ENCODE measurements at regions not wholly inside any gene's neighbourhood (a gene's known extent, or its start where the extent isn't known, plus 50 kb on each side); places are given as distances from the start of the nearest gene placed in this dataset.

DNA sequence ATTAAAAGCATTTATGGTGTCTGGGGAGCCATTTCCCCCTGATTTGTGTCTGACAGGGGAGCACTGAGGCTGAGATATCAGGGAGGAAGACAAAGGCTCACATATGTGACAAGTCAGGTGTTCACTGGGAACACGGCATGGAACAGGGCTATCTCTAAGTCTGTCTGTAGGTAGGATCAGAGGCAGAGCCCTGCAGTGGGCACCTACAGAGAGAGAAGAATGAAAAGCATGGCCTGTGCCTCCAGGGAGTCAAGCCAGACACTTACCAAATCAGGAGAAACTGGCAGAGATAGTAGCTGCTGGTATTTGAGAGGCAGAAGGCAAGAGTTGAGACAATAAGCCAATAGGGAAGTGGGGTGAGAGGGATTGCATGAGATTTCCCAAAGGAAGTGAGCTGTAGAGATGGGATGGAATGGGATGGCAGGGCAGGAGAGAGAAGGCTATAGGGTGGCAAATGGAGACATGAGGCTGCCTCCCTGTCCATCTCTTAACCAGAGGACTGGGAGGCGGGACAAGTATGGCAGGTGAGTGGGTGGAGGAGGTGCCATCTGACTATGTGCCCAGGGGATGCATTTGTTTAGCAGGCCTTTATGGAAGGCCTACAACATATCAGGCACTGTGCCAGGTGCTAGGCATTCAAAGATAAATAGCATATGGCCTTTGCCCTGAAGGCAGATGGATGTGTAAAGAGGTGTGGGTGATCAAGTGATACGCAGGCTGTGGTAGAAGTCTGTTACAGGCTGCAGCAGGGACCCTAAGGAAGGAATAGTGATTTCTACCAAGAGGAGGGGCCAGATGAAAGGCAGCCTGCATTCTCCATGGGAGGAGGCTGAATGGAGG lies 136.2 kb upstream of the IPO9 start:
- Histone ChIP-seq H3K4me2 (ENCODE audit: low read length) (no peak overlapping the region), H3K4me1 (ENCODE audit: insufficient read depth, low read length, poor library complexity, severe bottlenecking) (no peaks in the 10 kb centered on the region), H4K20me1 (ENCODE audit: insufficient read depth, low read length) (no peaks in the 10 kb centered on the region), H3K4me3 (ENCODE audit: low read depth, low read length, poor library complexity, severe bottlenecking) (no peak overlapping the region), H3K9me2 (ENCODE audit: insufficient read depth, low read length) (no peaks in the 10 kb centered on the region), H3K79me2 (ENCODE audit: insufficient read depth, low read depth, low read length) (no peaks in the 10 kb centered on the region), H3K36me3 (ENCODE audit: insufficient read depth, low read length) (no peaks in the 10 kb centered on the region), H2AFZ (ENCODE audit: low read length) (no peak overlapping the region), H3K9me3 (ENCODE audit: low read length) (no peaks in the 10 kb centered on the region), H3K27ac (ENCODE audit: low read depth, low read length, poor library complexity, severe bottlenecking) (no peak overlapping the region)
- CTCF ChIA-PET (ENCODE audit: unreplicated experiment): no interaction called here
- POLR2A ChIA-PET: no interaction called here
- no TSS peak for BruUV-seq (replicated peaks)
- no peak for DNase-seq (ENCODE audit: low spot score)
- TF ChIP-seq EZH2phosphoT487 (IDR thresholded peaks at IDR 0.05; ENCODE audit: borderline replicate concordance, low read depth, low read length) (no peak), CTCF (conservative IDR thresholded peaks at IDR 0.05; ENCODE audit: low read length) (no peak)
- intact Hi-C loops (cut with micrococcal nuclease; ENCODE audit: unreplicated experiment): no loop called here

GRCh38 chr1:201693890-201694607 lies 134.9 kb upstream of the IPO9 start:
- ChIA-PET POLR2A (no interaction called here), CTCF (ENCODE audit: unreplicated experiment) (no interaction called here)
- Histone ChIP-seq H3K79me2 (ENCODE audit: insufficient read depth, low read depth, low read length) (no peaks in the 10 kb centered on the region), H3K4me1 (ENCODE audit: insufficient read depth, low read length, poor library complexity, severe bottlenecking) (no peaks in the 10 kb centered on the region), H3K9me2 (ENCODE audit: insufficient read depth, low read length) (no peaks in the 10 kb centered on the region), H3K36me3 (ENCODE audit: insufficient read depth, low read length) (no peaks in the 10 kb centered on the region), H4K20me1 (ENCODE audit: insufficient read depth, low read length) (no peaks in the 10 kb centered on the region), H3K9me3 (ENCODE audit: low read length) (no peaks in the 10 kb centered on the region), H3K4me2 (ENCODE audit: low read length) (no peak overlapping the region), H2AFZ (ENCODE audit: low read length) (no peak overlapping the region), H3K4me3 (ENCODE audit: low read depth, low read length, poor library complexity, severe bottlenecking) (no peak overlapping the region), H3K27ac (ENCODE audit: low read depth, low read length, poor library complexity, severe bottlenecking) (no peak overlapping the region)
- TF ChIP-seq CTCF (conservative IDR thresholded peaks at IDR 0.05; ENCODE audit: low read length) (no peak), EZH2phosphoT487 (IDR thresholded peaks at IDR 0.05; ENCODE audit: borderline replicate concordance, low read depth, low read length) (no peak)
- DNase-seq (ENCODE audit: low spot score): no peak
- BruUV-seq (replicated peaks): no TSS peak
- intact Hi-C loops (cut with micrococcal nuclease; ENCODE audit: unreplicated experiment): no loop called here

All from OCI-LY7 (cell line).